BJ (cell line): ENCODE measurements at regions not wholly inside any gene's neighbourhood (a gene's known extent, or its start where the extent isn't known, plus 50 kb on each side); places are given as distances from the start of the nearest gene placed in this dataset.

Source experiments
- CTCF ChIA-PET: fragments of 350-600 bp; formaldehyde crosslinking; extraction: SDS; loops from one replicate; lab custom pipeline; 2021; ENCODE audit warnings: antibody characterized with exemption, inconsistent platforms; lab: Yijun Ruan, JAX
- POLR2A ChIA-PET: fragments of 300-600 bp; sonication (Branson Sonifier 250); formaldehyde crosslinking; extraction: SDS; loops from one replicate; lab custom pipeline; 2021; ENCODE audit warnings: antibody characterized with exemption; lab: Charles Lee
- DNase-seq: peaks from one replicate; pipeline ENCODE4 v3.0.0-alpha.2; 2011; ENCODE audit warnings: low read depth
- H3K27me3 ChIP-seq: 2 replicates; pipeline ENCODE4 v1.6.0; 2011; ENCODE audit warnings: low read length; ENCODE audit not compliant: control insufficient read depth, insufficient read depth
- H3K36me3 ChIP-seq: 2 replicates; pipeline ENCODE4 v1.5.1; 2011; ENCODE audit warnings: low read length; ENCODE audit not compliant: control insufficient read depth, insufficient read depth
- H3K4me3 ChIP-seq: 2 replicates; pipeline ENCODE4 v1.5.1; 2011; ENCODE audit warnings: low read depth, mild to moderate bottlenecking, control low read depth, low read length
- CTCF ChIP-seq: IDR thresholded peaks from 2 replicates; pipeline ENCODE4 v1.5.1; 2011; ENCODE audit warnings: low read depth, mild to moderate bottlenecking, control low read depth, inconsistent platforms, low read length, moderate library complexity; ENCODE audit not compliant: insufficient read depth

- Histone ChIP-seq H3K36me3 (no peaks in the 10 kb centered on the region), H3K4me3 (no peak overlapping the region), H3K27me3 (no peaks in the 10 kb centered on the region)
- no peak for DNase-seq
- no peak for TF ChIP-seq CTCF
- ChIA-PET CTCF (no interaction called here), POLR2A (no interaction called here)
Observed at GRCh38 chr4:18394656-18395055, 373.1 kb upstream of the LCORL start.

GRCh38 chr4:18391354-18391728 is 369.8 kb upstream of the LCORL start:
- ChIA-PET POLR2A (no interaction called here), CTCF (no interaction called here)
- Histone ChIP-seq H3K36me3 (no peaks in the 10 kb centered on the region), H3K4me3 (no peak overlapping the region), H3K27me3 (no peaks in the 10 kb centered on the region)
- TF ChIP-seq CTCF = no peak
- DNase-seq = no peak

DNA sequence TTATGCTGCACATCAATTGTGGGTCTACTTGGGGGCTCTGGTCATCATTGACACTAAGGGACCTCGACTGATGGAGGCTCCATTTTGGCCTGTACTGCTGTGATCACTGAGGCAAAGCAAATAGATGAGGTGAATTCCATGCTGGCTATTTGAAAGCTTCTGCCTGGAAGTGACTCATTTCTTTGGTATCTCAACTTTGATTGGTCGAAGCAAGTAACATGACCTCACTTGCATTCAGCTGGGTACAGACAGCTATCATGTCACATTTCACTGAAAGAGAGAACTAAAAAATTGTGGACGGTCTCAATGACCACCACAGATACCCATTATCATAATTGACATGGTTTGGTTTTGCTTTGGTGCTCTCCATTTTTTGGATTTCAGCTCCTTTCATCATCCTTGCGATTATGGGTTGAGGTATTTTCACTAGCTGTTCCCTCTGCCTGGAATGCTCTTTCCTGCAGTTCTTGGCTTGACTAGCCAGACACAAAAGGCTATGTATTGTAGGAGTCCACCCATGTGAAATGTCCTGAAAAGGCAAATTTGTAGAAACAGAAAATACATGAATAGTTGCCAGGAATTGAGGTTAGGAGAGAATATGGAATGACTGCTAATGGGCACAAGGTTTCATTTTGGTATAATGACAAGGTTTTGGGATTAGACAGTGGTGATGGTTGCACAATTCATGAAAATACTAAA is 369.2 kb upstream of the LCORL start:
- no peak for DNase-seq
- Histone ChIP-seq H3K36me3 (no peaks in the 10 kb centered on the region), H3K4me3 (no peak overlapping the region), H3K27me3 (no peaks in the 10 kb centered on the region)
- ChIA-PET CTCF (no interaction called here), POLR2A (no interaction called here)
- TF ChIP-seq CTCF = no peak

DNA sequence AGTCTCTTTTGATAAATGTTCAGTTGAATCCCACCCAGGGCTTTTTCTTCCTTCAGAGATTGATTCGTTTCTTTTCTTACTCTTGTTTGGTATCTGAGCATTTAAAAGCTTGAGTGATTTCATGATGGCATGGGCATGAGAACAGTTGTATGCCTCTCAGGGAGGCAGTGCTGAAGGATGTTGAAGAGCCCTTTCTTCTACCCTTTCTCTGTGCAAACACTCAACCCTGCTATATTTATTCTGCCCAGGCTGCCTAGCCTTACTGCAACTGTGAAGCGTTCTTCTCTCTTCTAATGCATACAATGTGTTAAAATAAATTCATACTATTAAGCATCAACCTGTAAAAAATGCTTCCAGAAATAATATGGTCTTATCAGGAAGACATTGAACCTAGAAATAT is 367.6 kb upstream of the LCORL start:
- no peak overlapping the region for H3K4me3 ChIP-seq
- CTCF ChIA-PET = no interaction called here

GRCh38 chr4:18388039-18388438 is 366.5 kb upstream of the LCORL start:
- no peak for TF ChIP-seq CTCF
- POLR2A ChIA-PET = no interaction called here
- CTCF ChIA-PET = no interaction called here
- no peaks in the 10 kb centered on the region for H3K27me3 ChIP-seq
- H3K36me3 ChIP-seq = no peaks in the 10 kb centered on the region
- H3K4me3 ChIP-seq = no peak overlapping the region
- no peak for DNase-seq

More for the DNA sequence above, 367.6 kb upstream of the LCORL start:
- POLR2A ChIA-PET = no interaction called here
- TF ChIP-seq CTCF = no peak
- Histone ChIP-seq H3K27me3 (no peaks in the 10 kb centered on the region), H3K36me3 (no peaks in the 10 kb centered on the region)
- no peak for DNase-seq
